ENCODE measurements at regions not wholly inside any gene's neighbourhood (a gene's known extent, or its start where the extent isn't known, plus 50 kb on each side); places are given as distances from the start of the nearest gene placed in this dataset.

- no peak overlapping the region for H3K4me3 ChIP-seq (ENCODE audit: low read depth, low read length)
- H3K9me3 ChIP-seq (ENCODE audit: severe bottlenecking) = no peaks in the 10 kb centered on the region
- H3K27me3 ChIP-seq (ENCODE audit: insufficient read depth, low read depth, severe bottlenecking) = peaks cover 25% of the 10 kb centered on the region
- no peak for DNase-seq
- no peak for TF ChIP-seq CTCF (IDR thresholded peaks at IDR 0.05; ENCODE audit: low read depth, low read length)
- no peak overlapping the region for H3K27ac ChIP-seq
- H3K36me3 ChIP-seq = no peaks in the 10 kb centered on the region
These were observed 95.5 kb upstream of the WDR44 start for GRCh38 chrX:118250445-118250844.

GRCh38 chrX:118251271-118251670 lies 94.6 kb upstream of the WDR44 start:
- Histone ChIP-seq H3K4me3 (ENCODE audit: low read depth, low read length) (no peak overlapping the region), H3K27me3 (ENCODE audit: insufficient read depth, low read depth, severe bottlenecking) (peaks cover 25% of the 10 kb centered on the region), H3K36me3 (no peaks in the 10 kb centered on the region), H3K9me3 (ENCODE audit: severe bottlenecking) (no peaks in the 10 kb centered on the region), H3K27ac (no peak overlapping the region)
- no peak for DNase-seq
- TF ChIP-seq CTCF (IDR thresholded peaks at IDR 0.05; ENCODE audit: low read depth, low read length) = no peak

GRCh38 chrX:118252967-118253366 lies 92.9 kb upstream of the WDR44 start:
- H3K36me3 ChIP-seq = no peaks in the 10 kb centered on the region
- no peak for TF ChIP-seq CTCF (IDR thresholded peaks at IDR 0.05; ENCODE audit: low read depth, low read length)
- peaks cover 25% of the 10 kb centered on the region for H3K27me3 ChIP-seq (ENCODE audit: insufficient read depth, low read depth, severe bottlenecking)
- no peak for DNase-seq
- H3K4me3 ChIP-seq (ENCODE audit: low read depth, low read length) = no peak overlapping the region
- H3K9me3 ChIP-seq (ENCODE audit: severe bottlenecking) = no peaks in the 10 kb centered on the region
- H3K27ac ChIP-seq = no peak overlapping the region

GRCh38 chrX:118254611-118255010 lies 91.3 kb upstream of the WDR44 start:
- no peaks in the 10 kb centered on the region for H3K9me3 ChIP-seq (ENCODE audit: severe bottlenecking)
- no peak overlapping the region for H3K27ac ChIP-seq
- H3K36me3 ChIP-seq = no peaks in the 10 kb centered on the region
- peak; percentile 42 for DNase-seq
- H3K27me3 ChIP-seq (ENCODE audit: insufficient read depth, low read depth, severe bottlenecking) = peaks cover 21% of the 10 kb centered on the region
- peak; percentile 55 for TF ChIP-seq CTCF (IDR thresholded peaks at IDR 0.05; ENCODE audit: low read depth, low read length)
- H3K4me3 ChIP-seq (ENCODE audit: low read depth, low read length) = no peak overlapping the region

- no peak for TF ChIP-seq CTCF (IDR thresholded peaks at IDR 0.05; ENCODE audit: low read depth, low read length)
- Histone ChIP-seq H3K9me3 (ENCODE audit: severe bottlenecking) (no peaks in the 10 kb centered on the region), H3K27ac (no peak overlapping the region), H3K36me3 (no peaks in the 10 kb centered on the region), H3K27me3 (ENCODE audit: insufficient read depth, low read depth, severe bottlenecking) (peaks cover 20% of the 10 kb centered on the region), H3K4me3 (ENCODE audit: low read depth, low read length) (no peak overlapping the region)
- no peak for DNase-seq
These were observed 90.0 kb upstream of the WDR44 start for GRCh38 chrX:118255921-118256320.

- Histone ChIP-seq H3K36me3 (no peaks in the 10 kb centered on the region), H3K4me3 (ENCODE audit: low read depth, low read length) (no peak overlapping the region), H3K9me3 (ENCODE audit: severe bottlenecking) (no peaks in the 10 kb centered on the region), H3K27ac (no peak overlapping the region), H3K27me3 (ENCODE audit: insufficient read depth, low read depth, severe bottlenecking) (peaks cover 8% of the 10 kb centered on the region)
- no peak for DNase-seq
- TF ChIP-seq CTCF (IDR thresholded peaks at IDR 0.05; ENCODE audit: low read depth, low read length) = no peak
These were observed 88.1 kb upstream of the WDR44 start for GRCh38 chrX:118257781-118258180.

Data from WERI-Rb-1 (cell line).